Left kidney (tissue), 1 donor: ENCODE measurements at regions not wholly inside any gene's neighbourhood (a gene's known extent, or its start where the extent isn't known, plus 50 kb on each side); places are given as distances from the start of the nearest gene placed in this dataset.
A peak's percentile ranks its signal among the peaks of the same experiment; 100 is the strongest.

ENCODE experiments used
- DNase-seq: peaks from one replicate; pipeline ENCODE4 v3.0.0-alpha.2; 2013

- no peak for DNase-seq
Observed at GRCh38 chr4:161225327-161225726, 938.5 kb downstream of the FSTL5 start.

- no peak for DNase-seq
Observed at GRCh38 chr4:161222889-161223288, 940.9 kb downstream of the FSTL5 start.

- DNase-seq, result no peak
Observed at GRCh38 chr4:161208564-161208963, 955.2 kb downstream of the FSTL5 start.

- no peak for DNase-seq
Observed at GRCh38 chr4:161206528-161207080, 957.2 kb downstream of the FSTL5 start.

- no peak for DNase-seq
Observed at GRCh38 chr4:161203865-161204264, 959.9 kb downstream of the FSTL5 start.

GRCh38 chr4:161197912-161198311 is 965.9 kb downstream of the FSTL5 start:
- DNase-seq, result no peak

GRCh38 chr4:161197474-161197873 is 966.3 kb downstream of the FSTL5 start:
- DNase-seq, result no peak

- DNase-seq, result no peak
Observed at GRCh38 chr4:161189286-161190134, 974.3 kb downstream of the FSTL5 start.

- no peak for DNase-seq
Observed at GRCh38 chr4:161188578-161188977, 975.2 kb downstream of the FSTL5 start.

- no peak for DNase-seq
Observed at GRCh38 chr4:161187569-161187968, 976.2 kb downstream of the FSTL5 start.

- DNase-seq, result no peak
Observed at GRCh38 chr4:161186750-161187149, 977.0 kb downstream of the FSTL5 start.

GRCh38 chr4:161186012-161186411 is 977.8 kb downstream of the FSTL5 start:
- peak; percentile 6 for DNase-seq

- no peak for DNase-seq
Observed at GRCh38 chr4:161183729-161184128, 980.1 kb downstream of the FSTL5 start.

GRCh38 chr4:161182913-161183312 is 980.9 kb downstream of the FSTL5 start:
- DNase-seq, result no peak

- DNase-seq, result no peak
Observed at GRCh38 chr4:161178310-161178709, 985.5 kb downstream of the FSTL5 start.

GRCh38 chr4:161172396-161173026 is 991.3 kb downstream of the FSTL5 start:
- no peak for DNase-seq

- DNase-seq, result no peak
Observed at GRCh38 chr4:161167539-161167938, 996.3 kb downstream of the FSTL5 start.

GRCh38 chr4:161160718-161161117 is 1003.1 kb downstream of the FSTL5 start:
- DNase-seq, result no peak

- DNase-seq, result no peak
Observed at GRCh38 chr4:161148051-161148450, 1015.7 kb downstream of the FSTL5 start.

- DNase-seq, result no peak
Observed at GRCh38 chr4:161143375-161143774, 1020.4 kb downstream of the FSTL5 start.

GRCh38 chr4:161134795-161135194 is 1029.0 kb downstream of the FSTL5 start:
- DNase-seq, result no peak

- DNase-seq, result no peak
Observed at GRCh38 chr4:161133586-161134276, 1030.1 kb downstream of the FSTL5 start.
